ENCODE measurements at regions not wholly inside any gene's neighbourhood (a gene's known extent, or its start where the extent isn't known, plus 50 kb on each side); places are given as distances from the start of the nearest gene placed in this dataset.

GRCh38 chr10:113356794-113357680 lies 195.8 kb upstream of the HABP2 start:
- Mint-ChIP-seq H3K4me3 (no peak overlapping the region), H3K27me3 (no peaks in the 10 kb centered on the region), H3K4me1 (ENCODE audit: low read depth) (no peaks in the 10 kb centered on the region), H3K9me3 (no peaks in the 10 kb centered on the region), H3K36me3 (ENCODE audit: low read depth) (no peaks in the 10 kb centered on the region), H3K27ac (no peak overlapping the region)
- intact Hi-C loops (cut with DNase I, micrococcal nuclease): no loop called here
- TF ChIP-seq CTCF (IDR thresholded peaks at IDR 0.05): no peak
- no peaks in the 10 kb centered on the region for H3K4me1 ChIP-seq (ENCODE audit: insufficient read depth, low read length)
- no peak overlapping the region for H3K27ac ChIP-seq (ENCODE audit: low read depth in 1 of 2, low read length in 2 of 2)
- ChIA-PET CTCF (no interaction called here), POLR2A (no interaction called here)
- no peaks in the 10 kb centered on the region for H3K9me3 ChIP-seq (ENCODE audit: control insufficient read depth in 1 of 2, insufficient read depth in 1 of 2, low read length in 2 of 2)
- H3K36me3 ChIP-seq (ENCODE audit: insufficient read depth, low read length): no peaks in the 10 kb centered on the region
- no peak overlapping the region for H3K4me3 ChIP-seq (ENCODE audit: low read length)
- ATAC-seq (ENCODE audit: poor library complexity) (no peak), DNase-seq (no peak)
- H3K27me3 ChIP-seq (ENCODE audit: control insufficient read depth in 1 of 2, insufficient read depth in 2 of 2, low read length in 2 of 2): peaks cover 0 to 5% of the 10 kb centered on the region in 2 experiments

- intact Hi-C loops (cut with DNase I, micrococcal nuclease): no loop called here
- CTCF ChIA-PET: no interaction called here
- POLR2A ChIA-PET: no interaction called here
- Mint-ChIP-seq H3K4me3 (no peak overlapping the region), H3K36me3 (ENCODE audit: low read depth) (no peaks in the 10 kb centered on the region), H3K9me3 (no peaks in the 10 kb centered on the region), H3K27me3 (no peaks in the 10 kb centered on the region), H3K4me1 (ENCODE audit: low read depth) (no peaks in the 10 kb centered on the region), H3K27ac (no peak overlapping the region)
- Histone ChIP-seq H3K27me3 (ENCODE audit: control insufficient read depth in 1 of 2, insufficient read depth in 2 of 2, low read length in 2 of 2) (peaks cover 0 to 5% of the 10 kb centered on the region in 2 experiments), H3K4me1 (ENCODE audit: insufficient read depth, low read length) (no peaks in the 10 kb centered on the region), H3K4me3 (ENCODE audit: low read length) (no peak overlapping the region), H3K9me3 (ENCODE audit: control insufficient read depth in 1 of 2, insufficient read depth in 1 of 2, low read length in 2 of 2) (no peaks in the 10 kb centered on the region), H3K36me3 (ENCODE audit: insufficient read depth, low read length) (no peaks in the 10 kb centered on the region), H3K27ac (ENCODE audit: low read depth in 1 of 2, low read length in 2 of 2) (no peak overlapping the region)
- no peak for ATAC-seq (ENCODE audit: poor library complexity)
- no peak for DNase-seq
- no peak for TF ChIP-seq CTCF (IDR thresholded peaks at IDR 0.05)
Observed at GRCh38 chr10:113357681-113358300, 195.1 kb upstream of the HABP2 start.

- Mint-ChIP-seq H3K4me1 (ENCODE audit: low read depth) (no peaks in the 10 kb centered on the region), H3K36me3 (ENCODE audit: low read depth) (no peaks in the 10 kb centered on the region), H3K4me3 (no peak overlapping the region), H3K27me3 (no peaks in the 10 kb centered on the region), H3K9me3 (peaks cover under 1% of the 10 kb centered on the region), H3K27ac (no peak overlapping the region)
- POLR2A ChIA-PET: no interaction called here
- CTCF ChIA-PET: no interaction called here
- Histone ChIP-seq H3K4me1 (ENCODE audit: insufficient read depth, low read length) (no peaks in the 10 kb centered on the region), H3K27me3 (ENCODE audit: control insufficient read depth in 1 of 2, insufficient read depth in 2 of 2, low read length in 2 of 2) (peaks cover 0 to 5% of the 10 kb centered on the region in 2 experiments), H3K9me3 (ENCODE audit: control insufficient read depth in 1 of 2, insufficient read depth in 1 of 2, low read length in 2 of 2) (no peaks in the 10 kb centered on the region), H3K36me3 (ENCODE audit: insufficient read depth, low read length) (no peaks in the 10 kb centered on the region), H3K27ac (ENCODE audit: low read depth in 1 of 2, low read length in 2 of 2) (no peak overlapping the region), H3K4me3 (ENCODE audit: low read length) (no peak overlapping the region)
- intact Hi-C loops (cut with DNase I, micrococcal nuclease): no loop called here
- no peak for TF ChIP-seq CTCF (IDR thresholded peaks at IDR 0.05)
- ATAC-seq (ENCODE audit: poor library complexity) (no peak), DNase-seq (no peak)
Observed at GRCh38 chr10:113359655-113360054, 193.2 kb upstream of the HABP2 start.

Data from CD4-positive, alpha-beta T cell (primary cell).